BLaER1 (cell line): ENCODE measurements at regions not wholly inside any gene's neighbourhood (a gene's known extent, or its start where the extent isn't known, plus 50 kb on each side); places are given as distances from the start of the nearest gene placed in this dataset.

ENCODE experiments used
- H3K27ac ChIP-seq: shearing (Covaris generic); formaldehyde crosslinking; 2 replicates; pipeline ENCODE4 v1.8.1; 2022
- H3K27me3 ChIP-seq: shearing (Covaris generic); formaldehyde crosslinking; 2 replicates; pipeline ENCODE4 v1.8.1; 2022
- H3K36me3 ChIP-seq: shearing (Covaris generic); formaldehyde crosslinking; 2 replicates; pipeline ENCODE4 v1.8.1; 2022
- H3K4me1 ChIP-seq: shearing (Covaris generic); formaldehyde crosslinking; 2 replicates; pipeline ENCODE4 v1.8.1; 2022
- H3K4me2 ChIP-seq: shearing (Covaris generic); formaldehyde crosslinking; 2 replicates; pipeline ENCODE4 v1.8.1; 2022
- H3K4me3 ChIP-seq: shearing (Covaris generic); formaldehyde crosslinking; 2 replicates; pipeline ENCODE4 v1.8.1; 2022
- H3K9ac ChIP-seq: shearing (Covaris generic); formaldehyde crosslinking; 2 replicates; pipeline ENCODE4 v1.8.1; 2022
- H3K9me3 ChIP-seq: shearing (Covaris generic); formaldehyde crosslinking; 2 replicates; pipeline ENCODE4 v1.8.1; 2022
- H4K20me1 ChIP-seq: shearing (Covaris generic); formaldehyde crosslinking; 2 replicates; pipeline ENCODE4 v1.8.1; 2022
- Cebpa-rat ChIP-seq: shearing (Covaris generic); IDR thresholded peaks from 2 replicates; pipeline ENCODE4 v1.8.1; 2022

GRCh38 chr6:156418253-156418652 is 358.9 kb upstream of the ARID1B start:
- Histone ChIP-seq H3K27me3 (no peaks in the 10 kb centered on the region), H3K9me3 (peaks cover 23% of the 10 kb centered on the region), H3K36me3 (no peaks in the 10 kb centered on the region), H3K27ac (no peak overlapping the region), H3K4me1 (peaks cover 11% of the 10 kb centered on the region), H3K4me3 (no peak overlapping the region), H4K20me1 (no peaks in the 10 kb centered on the region), H3K4me2 (no peak overlapping the region), H3K9ac (no peak overlapping the region)
- TF ChIP-seq Cebpa-rat: no peak

- H3K4me2 ChIP-seq: no peak overlapping the region
- no peaks in the 10 kb centered on the region for H4K20me1 ChIP-seq
- H3K36me3 ChIP-seq: no peaks in the 10 kb centered on the region
- peaks cover 10% of the 10 kb centered on the region; the same call in 1 of the 2 replicates for H3K9me3 ChIP-seq
- no peak overlapping the region for H3K4me3 ChIP-seq
- no peaks in the 10 kb centered on the region for H3K4me1 ChIP-seq
- no peak for TF ChIP-seq Cebpa-rat
- H3K27me3 ChIP-seq: no peaks in the 10 kb centered on the region
- H3K9ac ChIP-seq: no peak overlapping the region
- no peak overlapping the region for H3K27ac ChIP-seq
Measured at GRCh38 chr6:156416391-156416790, 360.8 kb upstream of the ARID1B start.

DNA sequence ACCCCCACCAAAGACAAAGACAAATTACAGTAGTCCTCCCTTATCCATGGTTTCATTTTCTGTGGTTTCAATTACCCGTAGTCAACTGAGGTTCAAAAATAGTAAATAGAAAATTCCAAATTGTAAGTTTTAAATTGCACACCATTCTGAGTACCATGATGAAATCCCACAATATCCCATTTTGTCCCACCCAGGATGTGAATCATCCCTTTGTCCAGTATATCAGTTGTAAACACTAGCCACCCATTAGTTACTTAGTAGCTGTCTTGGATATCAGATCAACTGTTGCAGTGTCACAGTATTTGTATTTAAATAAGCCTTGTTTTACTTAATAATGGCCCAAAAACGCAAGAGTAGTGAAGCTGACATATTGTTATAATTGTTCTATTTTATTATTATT is 364.0 kb upstream of the ARID1B start:
- no peak for TF ChIP-seq Cebpa-rat
- Histone ChIP-seq H3K36me3 (no peaks in the 10 kb centered on the region), H3K9ac (no peak overlapping the region), H3K4me3 (no peak overlapping the region), H3K27me3 (no peaks in the 10 kb centered on the region), H3K4me2 (no peak overlapping the region), H3K4me1 (no peaks in the 10 kb centered on the region), H3K9me3 (no peaks in the 10 kb centered on the region), H3K27ac (no peak overlapping the region), H4K20me1 (no peaks in the 10 kb centered on the region)

GRCh38 chr6:156410649-156411048 is 366.5 kb upstream of the ARID1B start:
- Histone ChIP-seq H3K4me3 (no peak overlapping the region), H4K20me1 (no peaks in the 10 kb centered on the region), H3K9ac (no peak overlapping the region), H3K4me1 (no peaks in the 10 kb centered on the region), H3K27me3 (no peaks in the 10 kb centered on the region), H3K4me2 (no peak overlapping the region), H3K36me3 (no peaks in the 10 kb centered on the region), H3K27ac (no peak overlapping the region), H3K9me3 (no peaks in the 10 kb centered on the region)
- TF ChIP-seq Cebpa-rat: no peak

DNA sequence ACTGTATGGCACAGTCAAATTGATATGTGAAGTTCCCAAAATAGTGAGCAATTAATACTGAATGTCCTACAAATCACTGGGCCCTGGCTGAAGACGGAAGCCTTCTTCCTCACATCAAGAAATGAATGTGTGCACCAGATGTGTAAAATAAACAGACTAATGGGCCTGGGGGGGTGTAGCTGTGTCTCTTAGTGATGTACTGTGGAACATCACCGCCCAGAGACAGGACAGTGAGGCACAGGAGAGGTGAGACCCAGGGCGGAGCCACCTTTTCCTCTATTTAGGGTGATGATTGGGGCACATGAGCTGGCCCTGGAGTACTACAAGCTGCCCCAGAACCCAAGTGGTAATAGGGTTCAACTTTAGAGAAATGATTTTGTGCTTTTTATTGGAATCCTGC is 368.5 kb upstream of the ARID1B start:
- H3K4me1 ChIP-seq: no peaks in the 10 kb centered on the region
- no peak overlapping the region for H3K4me2 ChIP-seq
- no peak overlapping the region for H3K27ac ChIP-seq
- no peaks in the 10 kb centered on the region for H3K9me3 ChIP-seq
- no peaks in the 10 kb centered on the region for H4K20me1 ChIP-seq
- TF ChIP-seq Cebpa-rat: no peak
- no peak overlapping the region for H3K4me3 ChIP-seq
- H3K9ac ChIP-seq: no peak overlapping the region
- no peaks in the 10 kb centered on the region for H3K27me3 ChIP-seq
- H3K36me3 ChIP-seq: no peaks in the 10 kb centered on the region

- Histone ChIP-seq H3K27me3 (no peaks in the 10 kb centered on the region), H3K36me3 (no peaks in the 10 kb centered on the region), H3K9ac (no peak overlapping the region), H3K4me1 (no peaks in the 10 kb centered on the region), H4K20me1 (no peaks in the 10 kb centered on the region), H3K4me2 (no peak overlapping the region), H3K9me3 (no peaks in the 10 kb centered on the region), H3K4me3 (no peak overlapping the region), H3K27ac (no peak overlapping the region)
- TF ChIP-seq Cebpa-rat: no peak
Measured at GRCh38 chr6:156407334-156407733, 369.8 kb upstream of the ARID1B start.

- H3K27me3 ChIP-seq: no peaks in the 10 kb centered on the region
- no peaks in the 10 kb centered on the region for H4K20me1 ChIP-seq
- H3K4me1 ChIP-seq: no peaks in the 10 kb centered on the region
- H3K9ac ChIP-seq: no peak overlapping the region
- H3K36me3 ChIP-seq: no peaks in the 10 kb centered on the region
- H3K4me3 ChIP-seq: no peak overlapping the region
- TF ChIP-seq Cebpa-rat: no peak
- no peaks in the 10 kb centered on the region for H3K9me3 ChIP-seq
- no peak overlapping the region for H3K27ac ChIP-seq
- H3K4me2 ChIP-seq: no peak overlapping the region
Measured at GRCh38 chr6:156406688-156407087, 370.5 kb upstream of the ARID1B start.

DNA sequence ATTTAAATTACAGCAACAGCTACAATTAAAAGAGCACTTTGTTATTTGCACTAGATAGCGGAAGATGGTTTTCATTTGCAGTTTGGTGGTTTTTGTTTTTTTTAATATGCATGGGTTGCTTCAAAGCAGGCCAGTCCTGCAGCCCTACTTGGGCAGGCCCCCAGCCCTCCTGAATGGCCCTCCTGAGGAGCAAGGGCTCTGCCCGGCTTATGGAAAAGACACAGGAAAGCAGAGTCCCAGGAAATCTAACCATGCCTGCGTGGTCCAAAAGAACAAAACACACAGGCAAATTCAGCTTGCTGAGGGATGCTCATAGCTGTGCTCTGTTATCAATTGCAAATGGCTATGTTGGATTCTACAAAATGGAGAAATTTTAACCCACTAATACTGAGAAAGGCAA is 371.1 kb upstream of the ARID1B start:
- Histone ChIP-seq H3K36me3 (no peaks in the 10 kb centered on the region), H3K9me3 (no peaks in the 10 kb centered on the region), H3K4me3 (no peak overlapping the region), H4K20me1 (no peaks in the 10 kb centered on the region), H3K27ac (no peak overlapping the region), H3K4me2 (no peak overlapping the region), H3K9ac (no peak overlapping the region), H3K4me1 (no peaks in the 10 kb centered on the region), H3K27me3 (no peaks in the 10 kb centered on the region)
- no peak for TF ChIP-seq Cebpa-rat

DNA sequence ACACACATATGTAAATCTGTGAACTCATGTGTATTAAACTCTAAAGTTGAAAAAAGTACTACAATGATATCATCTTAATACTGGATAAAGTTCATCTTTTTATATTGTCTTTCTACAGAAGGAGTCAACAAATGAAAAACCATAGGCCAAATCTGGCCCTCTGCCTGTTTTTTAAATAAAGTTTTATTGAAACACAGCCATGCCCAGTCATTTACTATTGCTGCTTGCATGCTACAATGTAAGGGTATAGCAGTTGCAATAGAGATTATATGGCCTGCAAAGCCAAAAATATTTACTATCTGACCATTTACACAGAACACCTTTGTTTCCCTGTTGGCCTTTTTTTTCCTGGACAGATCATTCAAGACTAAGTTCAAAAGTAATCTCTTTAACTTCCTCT is 374.6 kb upstream of the ARID1B start:
- no peaks in the 10 kb centered on the region for H3K36me3 ChIP-seq
- H3K4me1 ChIP-seq: no peaks in the 10 kb centered on the region
- no peak overlapping the region for H3K4me2 ChIP-seq
- H3K9ac ChIP-seq: no peak overlapping the region
- no peaks in the 10 kb centered on the region for H3K27me3 ChIP-seq
- H4K20me1 ChIP-seq: no peaks in the 10 kb centered on the region
- no peak for TF ChIP-seq Cebpa-rat
- H3K27ac ChIP-seq: no peak overlapping the region
- no peak overlapping the region for H3K4me3 ChIP-seq
- no peaks in the 10 kb centered on the region for H3K9me3 ChIP-seq

DNA sequence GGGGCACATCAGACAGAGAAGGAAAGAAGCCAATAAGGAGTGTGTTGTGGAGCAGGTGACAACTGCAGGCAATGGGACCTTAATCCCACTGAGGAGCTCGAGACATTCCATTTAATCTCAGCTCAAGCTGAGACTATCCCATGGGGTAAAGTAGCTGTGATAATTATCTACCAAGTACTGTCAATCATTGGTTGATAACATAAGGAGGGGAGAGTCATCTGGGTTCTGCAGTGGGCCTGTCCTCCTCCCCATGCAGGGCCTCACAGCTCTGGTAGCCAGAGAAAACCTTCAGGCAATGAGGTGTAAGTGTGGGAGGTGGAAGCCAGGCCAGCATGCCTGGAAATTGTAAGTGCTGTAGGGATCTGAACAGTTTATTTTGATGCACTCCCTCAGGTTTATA is 375.0 kb upstream of the ARID1B start:
- Histone ChIP-seq H4K20me1 (no peaks in the 10 kb centered on the region), H3K4me2 (no peak overlapping the region), H3K4me1 (no peaks in the 10 kb centered on the region), H3K27ac (no peak overlapping the region), H3K27me3 (no peaks in the 10 kb centered on the region), H3K9ac (no peak overlapping the region), H3K9me3 (no peaks in the 10 kb centered on the region), H3K4me3 (no peak overlapping the region), H3K36me3 (no peaks in the 10 kb centered on the region)
- TF ChIP-seq Cebpa-rat: no peak

DNA sequence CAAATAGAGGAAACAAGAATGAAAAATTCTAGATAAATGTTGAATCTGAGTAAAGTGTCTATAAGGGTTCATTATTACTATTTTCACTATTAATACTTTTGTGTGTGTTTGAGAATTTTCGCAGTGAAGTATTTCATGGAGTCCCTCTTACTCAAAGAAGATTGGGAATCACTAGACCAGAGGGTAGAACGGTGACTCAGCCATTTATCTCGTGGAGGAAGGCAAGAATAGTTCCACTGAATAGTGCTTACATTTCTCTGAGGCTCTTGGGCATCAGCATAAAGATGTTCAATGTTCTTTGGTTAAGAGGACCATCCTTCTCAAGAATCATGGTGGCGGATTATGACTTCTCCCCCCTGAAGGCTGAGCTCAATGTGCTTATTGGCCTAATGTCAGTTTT is 376.7 kb upstream of the ARID1B start:
- Histone ChIP-seq H3K27me3 (no peaks in the 10 kb centered on the region), H3K9me3 (no peaks in the 10 kb centered on the region), H3K4me3 (no peak overlapping the region), H3K4me1 (peaks cover 15% of the 10 kb centered on the region), H4K20me1 (no peaks in the 10 kb centered on the region), H3K9ac (no peak overlapping the region), H3K36me3 (no peaks in the 10 kb centered on the region), H3K27ac (no peak overlapping the region), H3K4me2 (no peak overlapping the region)
- TF ChIP-seq Cebpa-rat: no peak
